GM12878 (cell line): ENCODE measurements at regions not wholly inside any gene's neighbourhood (a gene's known extent, or its start where the extent isn't known, plus 50 kb on each side); places are given as distances from the start of the nearest gene placed in this dataset.

Experiments
- ATAC-seq: fragments of 200-7000 bp; cut with Tn5 transposase; 3 replicates; pipeline ENCODE4 v1.9.1; 2020; ENCODE audit warnings: mild to moderate bottlenecking, moderate library complexity
- BruUV-seq: library from RNA; stranded (reverse); fragments of 400-500 nt; replicated peaks from 2 replicates; lab custom pipeline; 2021; lab: Mats Ljungman, UMichigan
- CTCF ChIA-PET: fragments of 300-600 bp; sonication (Branson Sonifier 250); formaldehyde crosslinking; extraction: SDS; loops from one replicate; lab custom pipeline; 2021; ENCODE audit warnings: inconsistent platforms; lab: Yijun Ruan, JAX
- POLR2A ChIA-PET: fragments of 350-600 bp; formaldehyde crosslinking; extraction: SDS; loops from one replicate; lab custom pipeline; 2021; ENCODE audit warnings: inconsistent platforms; lab: Charles Lee
- RAD21 ChIA-PET: fragments of 300-600 bp; sonication (Branson Sonifier 250); formaldehyde crosslinking; loops from one replicate; lab custom pipeline; 2023; ENCODE audit warnings: antibody characterized with exemption; ENCODE audit not compliant: unreplicated experiment; lab: Charles Lee
- SMC1A ChIA-PET: fragments of 300-600 bp; sonication (Branson Sonifier 250); formaldehyde crosslinking; loops from one replicate; lab custom pipeline; 2023; ENCODE audit not compliant: unreplicated experiment, uncharacterized antibody; lab: Charles Lee
- DNase-seq: peaks from one replicate; pipeline ENCODE4 v3.0.0-alpha.2; 2011; ENCODE audit warnings: low read depth, low spot score
- FAIRE-seq: peaks from 3 replicates; lab custom pipeline; 2011; peaks lifted over from hg19 to GRCh38; lab: Jason Lieb, UNC
- H2AFZ ChIP-seq: 2 replicates; pipeline ENCODE4 v1.6.0; 2011; ENCODE audit warnings: low read depth, low read length, control low read depth; ENCODE audit not compliant: control insufficient read depth
- H3K27ac ChIP-seq: 2 replicates; pipeline ENCODE4 v1.5.1; 2011; ENCODE audit warnings: control low read depth; ENCODE audit not compliant: control insufficient read depth, insufficient read depth
- H3K27me3 ChIP-seq, 2 experiments: replicated peaks in 1 of 2; 2 replicates each; pipeline versions ENCODE4 v1.6.0 to v1.6.1; 2011; ENCODE audit warnings: low read length in 1 of 2; ENCODE audit not compliant: control insufficient read depth in 2 of 2, insufficient read depth in 2 of 2
- H3K36me3 ChIP-seq, 2 experiments: 2 replicates each; pipeline ENCODE4 v1.5.1; 2011; ENCODE audit warnings: low read length in 1 of 2; ENCODE audit not compliant: control insufficient read depth in 2 of 2, insufficient read depth in 2 of 2
- H3K4me1 ChIP-seq: 2 replicates; pipeline ENCODE4 v1.6.1; 2011; ENCODE audit warnings: mild to moderate bottlenecking, low read length, moderate library complexity, mixed read lengths; ENCODE audit not compliant: control insufficient read depth, insufficient read depth
- H3K4me2 ChIP-seq: 2 replicates; pipeline ENCODE4 v1.6.0; 2011; ENCODE audit warnings: control low read depth; ENCODE audit not compliant: control insufficient read depth, insufficient read depth
- H3K4me3 ChIP-seq: fragments of 200-600 bp; sonication (generic); 2 replicates; pipeline ENCODE4 v1.5.1; 2016
- H3K79me2 ChIP-seq: 2 replicates; pipeline ENCODE4 v1.6.0; 2011; ENCODE audit warnings: low read length; ENCODE audit not compliant: control insufficient read depth, insufficient read depth
- H3K9ac ChIP-seq: 2 replicates; pipeline ENCODE4 v1.8.0; 2011; ENCODE audit warnings: low read length, control low read depth, mixed read lengths; ENCODE audit not compliant: control insufficient read depth, insufficient read depth
- H3K9me3 ChIP-seq: replicated peaks from 3 replicates; pipeline ENCODE4 v1.5.1; 2011; ENCODE audit warnings: mild to moderate bottlenecking, low read length; ENCODE audit not compliant: control insufficient read depth, insufficient read depth
- H4K20me1 ChIP-seq: 2 replicates; pipeline ENCODE4 v1.6.0; 2011; ENCODE audit not compliant: control insufficient read depth, insufficient read depth
- BCL11A ChIP-seq: IDR thresholded peaks from 2 replicates; pipeline ENCODE4 v1.6.1; 2011; ENCODE audit warnings: low read depth, low read length
- ZNF384 ChIP-seq: IDR thresholded peaks from 2 replicates; pipeline ENCODE4 v1.6.1; 2012; ENCODE audit warnings: low read depth, mild to moderate bottlenecking, low read length, improper control_type of control experiment, borderline replicate concordance
- WGBS: methylation state at CpG from one replicate; pipeline ENCODE4 v1.1.6; 2016; ENCODE audit warnings: low lambda C conversion rate; ENCODE audit not compliant: insufficient replicate concordance, insufficient coverage; ENCODE audit errors: missing lambda C conversion rate; 5-methylcytosine and 5-hydroxymethylcytosine counted together
- in situ Hi-C: fragments of 300-500 bp; cut with MboI; formaldehyde crosslinking; loops from 9 replicates; pipeline ENCODE4 v1.14.3; 2018; ENCODE audit warnings: mixed read lengths
- intact Hi-C: fragments of 100-400 bp; cut with micrococcal nuclease; formaldehyde crosslinking; loops from one replicate; pipeline ENCODE4 v1.14.2; 2022; ENCODE audit not compliant: unreplicated experiment
- TF ChIP-seq, protein P1 (sequence below): fragments of 450-650 bp; formaldehyde crosslinking; IDR thresholded peaks from 2 replicates; pipeline ENCODE4 v1.5.0; 2022; ENCODE audit warnings: mild to moderate bottlenecking, missing genetic modification characterization

DNA sequence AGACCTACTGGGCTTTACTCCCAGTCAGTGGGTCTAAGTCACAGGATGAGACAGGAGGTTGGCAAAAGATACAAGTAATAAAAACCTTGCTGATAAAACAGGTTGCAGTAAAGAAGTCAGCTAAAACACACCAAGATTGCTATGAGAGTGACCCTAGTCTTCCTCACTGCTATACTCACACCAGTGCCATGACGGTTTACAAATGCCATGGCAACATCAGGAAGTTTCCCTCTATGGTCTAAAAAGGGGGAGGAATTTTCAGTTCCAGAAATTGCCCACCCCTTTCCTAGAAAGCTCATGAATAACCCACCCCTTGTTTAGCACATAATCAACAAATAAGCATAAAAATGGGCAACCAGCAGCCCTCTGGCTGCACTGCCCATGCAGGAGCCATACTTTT, 966.7 kb upstream of the ROBO1 start (continued):
- no peak for TF ChIP-seq ZNF384

DNA sequence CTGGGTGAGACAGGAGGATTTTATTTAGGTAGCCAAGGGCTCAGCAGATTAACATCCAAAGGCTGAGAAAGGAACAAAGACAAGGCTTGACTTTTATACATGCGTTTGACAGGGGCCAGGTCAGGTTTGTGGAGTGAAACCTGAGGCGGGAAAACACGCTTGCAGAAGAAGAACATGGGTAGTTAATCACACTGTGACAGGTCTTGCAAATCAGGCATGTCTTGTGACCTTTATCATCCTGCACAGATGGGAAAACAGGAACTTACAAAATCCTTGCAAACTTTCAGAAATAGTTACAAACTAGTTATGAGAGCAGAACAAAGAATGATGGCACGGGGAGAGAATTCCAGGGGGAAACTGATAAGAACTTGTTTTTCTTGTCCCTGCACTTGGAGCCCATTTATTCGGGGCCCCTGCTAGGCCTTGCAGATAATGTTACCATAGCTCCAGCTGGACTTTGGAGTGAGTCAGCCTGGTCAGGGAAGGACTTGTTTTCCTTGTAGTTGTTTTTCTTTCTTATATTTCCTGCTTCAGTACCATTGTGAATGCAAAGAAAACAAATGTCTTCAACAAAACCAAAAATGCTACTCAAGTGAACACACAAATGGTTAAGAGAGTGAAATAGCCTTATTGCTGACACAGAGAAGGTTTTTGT, 965.9 kb upstream of the ROBO1 start:
- 36% methylated on average over 5 of the region's 5 CpGs for WGBS
- ChIA-PET POLR2A (no interaction called here), RAD21 (no interaction called here), SMC1A (no interaction called here), CTCF (no interaction called here)
- BruUV-seq = no TSS peak
- H3K9ac ChIP-seq = no peak overlapping the region
- H3K4me2 ChIP-seq = no peak overlapping the region
- H3K27ac ChIP-seq = no peak overlapping the region
- no peaks in the 10 kb centered on the region for H3K9me3 ChIP-seq
- H3K4me3 ChIP-seq = no peak overlapping the region
- DNase-seq (no peak), ATAC-seq (no peak), FAIRE-seq (no peak)
- H4K20me1 ChIP-seq = no peaks in the 10 kb centered on the region
- TF ChIP-seq, protein P1, sequence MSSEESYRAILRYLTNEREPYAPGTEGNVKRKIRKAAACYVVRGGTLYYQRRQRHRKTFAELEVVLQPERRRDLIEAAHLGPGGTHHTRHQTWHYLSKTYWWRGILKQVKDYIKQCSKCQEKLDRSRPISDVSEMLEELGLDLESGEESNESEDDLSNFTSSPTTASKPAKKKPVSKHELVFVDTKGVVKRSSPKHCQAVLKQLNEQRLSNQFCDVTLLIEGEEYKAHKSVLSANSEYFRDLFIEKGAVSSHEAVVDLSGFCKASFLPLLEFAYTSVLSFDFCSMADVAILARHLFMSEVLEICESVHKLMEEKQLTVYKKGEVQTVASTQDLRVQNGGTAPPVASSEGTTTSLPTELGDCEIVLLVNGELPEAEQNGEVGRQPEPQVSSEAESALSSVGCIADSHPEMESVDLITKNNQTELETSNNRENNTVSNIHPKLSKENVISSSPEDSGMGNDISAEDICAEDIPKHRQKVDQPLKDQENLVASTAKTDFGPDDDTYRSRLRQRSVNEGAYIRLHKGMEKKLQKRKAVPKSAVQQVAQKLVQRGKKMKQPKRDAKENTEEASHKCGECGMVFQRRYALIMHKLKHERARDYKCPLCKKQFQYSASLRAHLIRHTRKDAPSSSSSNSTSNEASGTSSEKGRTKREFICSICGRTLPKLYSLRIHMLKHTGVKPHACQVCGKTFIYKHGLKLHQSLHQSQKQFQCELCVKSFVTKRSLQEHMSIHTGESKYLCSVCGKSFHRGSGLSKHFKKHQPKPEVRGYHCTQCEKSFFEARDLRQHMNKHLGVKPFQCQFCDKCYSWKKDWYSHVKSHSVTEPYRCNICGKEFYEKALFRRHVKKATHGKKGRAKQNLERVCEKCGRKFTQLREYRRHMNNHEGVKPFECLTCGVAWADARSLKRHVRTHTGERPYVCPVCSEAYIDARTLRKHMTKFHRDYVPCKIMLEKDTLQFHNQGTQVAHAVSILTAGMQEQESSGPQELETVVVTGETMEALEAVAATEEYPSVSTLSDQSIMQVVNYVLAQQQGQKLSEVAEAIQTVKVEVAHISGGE (CRISPR knock-in tag) = no peak
- TF ChIP-seq BCL11A = no peak
- H3K27me3 ChIP-seq = no peaks in the 10 kb centered on the region
- no peak overlapping the region for H2AFZ ChIP-seq
- no peaks in the 10 kb centered on the region for H3K79me2 ChIP-seq
- H3K36me3 ChIP-seq = no peaks in the 10 kb centered on the region
- in situ Hi-C loops = no loop called here
- intact Hi-C loops = no loop called here
- no peaks in the 10 kb centered on the region for H3K4me1 ChIP-seq
